T-cell (primary cell): ENCODE measurements at regions not wholly inside any gene's neighbourhood (a gene's known extent, or its start where the extent isn't known, plus 50 kb on each side); places are given as distances from the start of the nearest gene placed in this dataset.
"Not testable (repeated sequence)": the region's sequence is repeated elsewhere in the genome, so short reads cannot be mapped to it uniquely, and the experiment has no call there.

ENCODE experiments used
- ATAC-seq, 4 experiments: fragments of 200-7000 bp in 3 of 4; fragments of 150-1000 bp in 1 of 4; cut with Tn5 transposase; replicated peaks in 1 of 4; 1 replicate in 3 of 4; 2 replicates in 1 of 4; pipeline ENCODE4 v1.10.0; 2021; ENCODE audit warnings: moderate library complexity in 3 of 4, mild to moderate bottlenecking in 2 of 4, moderate number of reproducible peaks in 1 of 4
- CTCF ChIA-PET, 2 donors: fragments of 300-600 bp; sonication (Branson Sonifier 250); formaldehyde crosslinking; loops; one replicate each; lab custom pipeline; 2022; ENCODE audit warnings: antibody characterized with exemption in 2 of 2; lab: Charles Lee
- POLR2A ChIA-PET, 2 donors: fragments of 300-600 bp; sonication (Branson Sonifier 250); formaldehyde crosslinking; loops; one replicate each; lab custom pipeline; 2022; ENCODE audit warnings: antibody characterized with exemption in 2 of 2; lab: Charles Lee
- DNase-seq, 35 experiments: peaks; one replicate each; pipeline versions ENCODE4 v3.0.0 to v3.0.0-alpha.2; 2013 to 2023
- H3K27ac ChIP-seq: one replicate; pipeline ENCODE4 v1.5.1; 2013; ENCODE audit warnings: low read length
- H3K27me3 ChIP-seq, 2 experiments: replicated peaks in 1 of 2; 1 replicate in 1 of 2; 2 replicates in 1 of 2; pipeline versions ENCODE4 v1.6.1 to v1.7.0; 2013; ENCODE audit warnings: low read length in 1 of 2, mixed read lengths in 1 of 2; ENCODE audit not compliant: control insufficient read depth in 2 of 2, insufficient read depth in 2 of 2; ENCODE audit errors: extremely low read depth in 1 of 2
- H3K36me3 ChIP-seq, 2 donors: 1 replicate in 1 of 2; 2 replicates in 1 of 2; pipeline versions ENCODE4 v1.6.1 to v1.7.0; 2013; ENCODE audit warnings: low read length in 1 of 2; ENCODE audit not compliant: control insufficient read depth in 2 of 2, insufficient read depth in 1 of 2; ENCODE audit errors: extremely low read depth in 1 of 2
- H3K4me1 ChIP-seq, 2 experiments: 1 replicate in 1 of 2; 2 replicates in 1 of 2; pipeline versions ENCODE4 v1.6.1 to v1.7.0; 2013; ENCODE audit warnings: low read length in 2 of 2, mixed read lengths in 1 of 2; ENCODE audit not compliant: insufficient read depth in 2 of 2, control insufficient read depth in 1 of 2; ENCODE audit errors: extremely low read depth in 1 of 2
- H3K4me3 ChIP-seq, 2 donors: 1 replicate in 1 of 2; 2 replicates in 1 of 2; pipeline versions ENCODE4 v1.5.1 to v1.7.0; 2013; ENCODE audit warnings: mild to moderate bottlenecking in 2 of 2, low read length in 1 of 2, moderate library complexity in 1 of 2; ENCODE audit not compliant: control insufficient read depth in 1 of 2; ENCODE audit errors: extremely low read depth in 1 of 2
- H3K9me3 ChIP-seq: 2 replicates; pipeline ENCODE4 v1.7.0; 2013
- H3K27ac Mint-ChIP-seq, 2 donors: one replicate each; pipeline ENCODE4 v1.8.0; 2020 to 2021; ENCODE audit warnings: mild to moderate bottlenecking in 2 of 2, mixed read lengths in 2 of 2
- H3K27me3 Mint-ChIP-seq, 2 donors: one replicate each; pipeline ENCODE4 v1.8.0; 2021 to 2022; ENCODE audit warnings: mixed read lengths in 2 of 2
- H3K36me3 Mint-ChIP-seq: one replicate; pipeline ENCODE4 v1.8.0; 2021; ENCODE audit warnings: mixed read lengths
- H3K4me1 Mint-ChIP-seq, 3 donors: one replicate each; pipeline ENCODE4 v1.8.0; 2020 to 2022; ENCODE audit warnings: mixed read lengths in 3 of 3, mild to moderate bottlenecking in 1 of 3
- H3K4me3 Mint-ChIP-seq, 3 donors: one replicate each; pipeline ENCODE4 v1.8.0; 2020 to 2022; ENCODE audit warnings: mild to moderate bottlenecking in 3 of 3, mixed read lengths in 3 of 3, moderate library complexity in 3 of 3
- H3K9me3 Mint-ChIP-seq, 3 donors: one replicate each; pipeline ENCODE4 v1.8.0; 2020 to 2022; ENCODE audit warnings: mixed read lengths in 3 of 3
- WGBS: methylation state at CpG from one replicate; pipeline ENCODE4 v1.1.5; 2013; ENCODE audit warnings: missing lambda C conversion rate; ENCODE audit not compliant: insufficient coverage; 5-methylcytosine and 5-hydroxymethylcytosine counted together

GRCh38 chr1:214095896-214096295 is 108.1 kb downstream of the PROX1 start:
- ATAC-seq, H3K4me3 Mint-ChIP-seq, H3K9me3 Mint-ChIP-seq, H3K27ac Mint-ChIP-seq, H3K4me1 Mint-ChIP-seq, CTCF ChIA-PET, H3K36me3 ChIP-seq, H3K4me3 ChIP-seq, H3K27me3 Mint-ChIP-seq, DNase-seq, H3K36me3 Mint-ChIP-seq, H3K9me3 ChIP-seq, H3K4me1 ChIP-seq, H3K27me3 ChIP-seq, H3K27ac ChIP-seq, POLR2A ChIA-PET: not testable (repeated sequence)

- Histone ChIP-seq H3K9me3 (no peaks in the 10 kb centered on the region), H3K4me1 (no peaks in the 10 kb centered on the region), H3K36me3 (no peaks in the 10 kb centered on the region), H3K27ac (no peak overlapping the region), H3K4me3 (no peak overlapping the region), H3K27me3 (no peaks in the 10 kb centered on the region)
- CTCF ChIA-PET = no interaction called here
- Mint-ChIP-seq H3K27me3 (peaks cover 0 to 4% of the 10 kb centered on the region in 2 donors), H3K4me3 (no peak overlapping the region), H3K4me1 (no peaks in the 10 kb centered on the region), H3K9me3 (peaks cover 0 to 4% (median 0%) of the 10 kb centered on the region in 3 donors), H3K27ac (no peak overlapping the region), H3K36me3 (no peaks in the 10 kb centered on the region)
- DNase-seq (no peak), ATAC-seq (no peak)
- POLR2A ChIA-PET = no interaction called here
- WGBS = no CpG with 5 or more reads among the region's 2 CpGs
These were observed 113.5 kb downstream of the PROX1 start for GRCh38 chr1:214101246-214101645.

- Mint-ChIP-seq H3K4me3 (no peak overlapping the region), H3K36me3 (no peaks in the 10 kb centered on the region), H3K27ac (no peak overlapping the region), H3K9me3 (peaks cover 0 to 4% (median 0%) of the 10 kb centered on the region in 3 donors), H3K4me1 (no peaks in the 10 kb centered on the region), H3K27me3 (peaks cover 0 to 4% of the 10 kb centered on the region in 2 donors)
- CTCF ChIA-PET = no interaction called here
- Histone ChIP-seq H3K27me3 (no peaks in the 10 kb centered on the region), H3K36me3 (no peaks in the 10 kb centered on the region), H3K27ac (no peak overlapping the region), H3K4me3 (no peak overlapping the region), H3K9me3 (no peaks in the 10 kb centered on the region), H3K4me1 (no peaks in the 10 kb centered on the region)
- POLR2A ChIA-PET = no interaction called here
- 78% methylated on average over 3 of the region's 3 CpGs for WGBS
- ATAC-seq (no peak), DNase-seq (no peak)
These were observed 114.1 kb downstream of the PROX1 start for GRCh38 chr1:214101828-214102227.

- POLR2A ChIA-PET = no interaction called here
- no peak overlapping the region for H3K4me3 Mint-ChIP-seq
These were observed 115.1 kb downstream of the PROX1 start for GRCh38 chr1:214102907-214103306.

GRCh38 chr1:214103778-214104177 is 116.0 kb downstream of the PROX1 start:
- H3K9me3 ChIP-seq = no peaks in the 10 kb centered on the region

More at GRCh38 chr1:214102907-214103306, 115.1 kb downstream of the PROX1 start:
- Mint-ChIP-seq H3K27ac (no peak overlapping the region), H3K36me3 (no peaks in the 10 kb centered on the region), H3K27me3 (peaks cover 0 to 4% of the 10 kb centered on the region in 2 donors), H3K4me1 (peaks cover 0 to 3% (median 2%) of the 10 kb centered on the region in 3 donors), H3K9me3 (peaks cover 0 to 4% (median 0%) of the 10 kb centered on the region in 3 donors)
- no peak for ATAC-seq
- no peaks in the 10 kb centered on the region for H3K36me3 ChIP-seq
- no peak for DNase-seq
- no peak overlapping the region for H3K4me3 ChIP-seq
- CTCF ChIA-PET = interaction anchor here in 1 of 2 donors (0.6 kb wide), 1 partner anchor 369 kb away, joined by 3 read pairs; no protein-coding TSS in a partner anchor
- H3K27me3 ChIP-seq = peaks cover 0 to 7% of the 10 kb centered on the region in 2 experiments
- H3K4me1 ChIP-seq = no peaks in the 10 kb centered on the region
- no peak overlapping the region for H3K27ac ChIP-seq
- WGBS = 67% methylated on average over 1 of the region's 2 CpGs
- no peaks in the 10 kb centered on the region for H3K9me3 ChIP-seq

GRCh38 chr1:214106375-214106774 is 118.6 kb downstream of the PROX1 start:
- DNase-seq (no peak), ATAC-seq (no peak)
- peaks cover 0 to 3% (median 2%) of the 10 kb centered on the region in 3 donors for H3K4me1 Mint-ChIP-seq
- H3K27me3 Mint-ChIP-seq = peaks cover 0 to 8% of the 10 kb centered on the region in 2 donors
- Histone ChIP-seq H3K27ac (no peak overlapping the region), H3K4me3 (no peak overlapping the region), H3K27me3 (peaks cover 0 to 7% of the 10 kb centered on the region in 2 experiments), H3K9me3 (no peaks in the 10 kb centered on the region), H3K4me1 (no peaks in the 10 kb centered on the region), H3K36me3 (no peaks in the 10 kb centered on the region)
- no peak overlapping the region for H3K27ac Mint-ChIP-seq
- 91% methylated on average over 5 of the region's 9 CpGs for WGBS
- ChIA-PET POLR2A (interaction anchor here in 1 of 2 donors (0.5 to 0.6 kb wide), 2 partner anchors 72 to 94 kb away, joined by 3 read pairs; no protein-coding TSS in a partner anchor), CTCF (interaction anchor here in 1 of 2 donors (0.5 kb wide), 1 partner anchor 254 kb away, joined by 3 read pairs; no protein-coding TSS in a partner anchor)
- peaks cover 0 to 4% (median 0%) of the 10 kb centered on the region in 3 donors for H3K9me3 Mint-ChIP-seq
- H3K4me3 Mint-ChIP-seq = no peak overlapping the region
- H3K36me3 Mint-ChIP-seq = no peaks in the 10 kb centered on the region

More at GRCh38 chr1:214103778-214104177, 116.0 kb downstream of the PROX1 start:
- H3K4me1 ChIP-seq = no peaks in the 10 kb centered on the region
- POLR2A ChIA-PET = interaction anchor here (0.6 to 0.7 kb wide), 2 partner anchors 36 to 1560 kb away, joined by 3 to 5 read pairs; no protein-coding TSS in a partner anchor
- H3K27me3 Mint-ChIP-seq = peaks cover 0 to 4% of the 10 kb centered on the region in 2 donors
- no peaks in the 10 kb centered on the region for H3K36me3 Mint-ChIP-seq
- no peak overlapping the region for H3K4me3 Mint-ChIP-seq
- H3K4me1 Mint-ChIP-seq = peaks cover 0 to 3% (median 2%) of the 10 kb centered on the region in 3 donors
- H3K4me3 ChIP-seq = no peak overlapping the region
- 54% methylated on average over 2 of the region's 2 CpGs for WGBS
- no peaks in the 10 kb centered on the region for H3K36me3 ChIP-seq
- ATAC-seq = no peak
- H3K27ac Mint-ChIP-seq = no peak overlapping the region
- peaks cover 0 to 4% (median 0%) of the 10 kb centered on the region in 3 donors for H3K9me3 Mint-ChIP-seq
- no peak overlapping the region for H3K27ac ChIP-seq
- H3K27me3 ChIP-seq = peaks cover 0 to 7% of the 10 kb centered on the region in 2 experiments
- CTCF ChIA-PET = interaction anchor here in 1 of 2 donors (0.5 kb wide), 1 partner anchor 51 kb away, joined by 7 read pairs; no protein-coding TSS in a partner anchor
- no peak for DNase-seq
